HCT116 (cell line): ENCODE measurements at regions not wholly inside any gene's neighbourhood (a gene's known extent, or its start where the extent isn't known, plus 50 kb on each side); places are given as distances from the start of the nearest gene placed in this dataset.

ENCODE experiments used
- ATAC-seq: fragments of 200-7000 bp; cut with Tn5 transposase; 2 replicates; pipeline ENCODE4 v1.9.1; 2020; ENCODE audit warnings: mild to moderate bottlenecking, moderate library complexity
- BruUV-seq: library from RNA; stranded (reverse); fragments of 400-500 nt; replicated peaks from 2 replicates; lab custom pipeline; 2021; lab: Mats Ljungman, UMichigan
- CTCF ChIA-PET: fragments of 300-600 bp; sonication (Branson Sonifier 250); formaldehyde crosslinking; loops from one replicate; lab custom pipeline; 2021; ENCODE audit warnings: antibody characterized with exemption; lab: Charles Lee
- POLR2A ChIA-PET: fragments of 300-600, 350-600 bp; sonication (Branson Sonifier 250); formaldehyde crosslinking; loops from one replicate; lab custom pipeline; 2021; ENCODE audit warnings: antibody characterized with exemption; lab: Charles Lee
- RAD21 ChIA-PET, 2 experiments: fragments of 300-600 bp; sonication (Branson Sonifier 250); formaldehyde crosslinking; loops; one replicate each; lab custom pipeline; 2023; ENCODE audit warnings: low total read pairs in 2 of 2; ENCODE audit not compliant: uncharacterized antibody in 2 of 2, unreplicated experiment in 2 of 2, low non-redundant PET in 1 of 2; lab: Charles Lee
- DNase-seq: peaks from one replicate; pipeline ENCODE4 v3.0.0-alpha.2; 2010; ENCODE audit warnings: low read depth, low spot score
- H2AFZ ChIP-seq: fragments of 200-600 bp; shearing (Covaris generic), sonication (generic); 2 replicates; pipeline ENCODE4 v1.6.1; 2017; ENCODE audit warnings: low read depth, mixed run types, mixed read lengths, antibody characterized with exemption, low read length; ENCODE audit not compliant: poor library complexity, severe bottlenecking
- H3K27ac ChIP-seq: 2 replicates; pipeline ENCODE4 v1.5.1; 2012; ENCODE audit warnings: low read depth, low read length
- H3K27me3 ChIP-seq: fragments of 200-600 bp; sonication (generic); 2 replicates; pipeline ENCODE4 v1.6.1; 2016; ENCODE audit warnings: mixed run types, low read length, mixed read lengths; ENCODE audit not compliant: insufficient read depth
- H3K36me3 ChIP-seq, 2 experiments: fragments of 200-500 bp in 1 of 2; fragments of 200-600 bp in 1 of 2; sonication (Bioruptor generic) in 1 of 2; sonication (generic) in 1 of 2; 2 replicates each; pipeline versions ENCODE4 v1.5.1 to v1.6.1; 2014 to 2016; ENCODE audit warnings: low read length in 2 of 2, inconsistent platforms in 1 of 2, mixed read lengths in 1 of 2, mixed run types in 1 of 2; ENCODE audit not compliant: insufficient read depth in 2 of 2, control insufficient read depth in 1 of 2
- H3K4me1 ChIP-seq, 2 experiments: fragments of 200-600 bp in 1 of 2; sonication (generic) in 1 of 2; 2 replicates each; pipeline versions ENCODE4 v1.5.1 to v1.6.1; 2012 to 2017; ENCODE audit warnings: low read length in 2 of 2, inconsistent platforms in 1 of 2, mild to moderate bottlenecking in 1 of 2, mixed read lengths in 1 of 2, mixed run types in 1 of 2, moderate library complexity in 1 of 2; ENCODE audit not compliant: insufficient read depth in 2 of 2, control insufficient read depth in 1 of 2
- H3K4me2 ChIP-seq: fragments of 200-600 bp; sonication (generic); 2 replicates; pipeline ENCODE4 v1.6.1; 2017; ENCODE audit warnings: mixed run types, low read length, mixed read lengths
- H3K4me3 ChIP-seq, 2 experiments: fragments of 200-600 bp in 1 of 2; sonication (generic) in 1 of 2; replicated peaks in 1 of 2; 2 replicates each; pipeline ENCODE4 v1.5.1; 2011 to 2016; ENCODE audit warnings: low read length in 2 of 2, control low read depth in 1 of 2, low read depth in 1 of 2, mild to moderate bottlenecking in 1 of 2, mixed read lengths in 1 of 2, mixed run types in 1 of 2
- H3K79me2 ChIP-seq: fragments of 200-600 bp; sonication (generic); 2 replicates; pipeline ENCODE4 v1.6.1; 2017; ENCODE audit warnings: mild to moderate bottlenecking, mixed run types, low read length, moderate library complexity, mixed read lengths; ENCODE audit not compliant: insufficient read depth
- H3K9ac ChIP-seq: fragments of 200-600 bp; sonication (generic); 2 replicates; pipeline ENCODE4 v1.6.1; 2016; ENCODE audit warnings: low read length, mixed read lengths
- H3K9me2 ChIP-seq: fragments of 200-600 bp; sonication (generic), shearing (Covaris generic); 2 replicates; pipeline ENCODE4 v1.6.1; 2017; ENCODE audit warnings: mixed run types, mild to moderate bottlenecking, moderate library complexity; ENCODE audit not compliant: insufficient read depth
- H3K9me3 ChIP-seq, 2 experiments: fragments of 200-500 bp in 1 of 2; fragments of 200-600 bp in 1 of 2; sonication (Bioruptor generic) in 1 of 2; sonication (generic) in 1 of 2; 2 replicates each; pipeline ENCODE4 v1.6.1; 2014 to 2017; ENCODE audit warnings: low read length in 2 of 2, mixed read lengths in 2 of 2, inconsistent platforms in 1 of 2, low read depth in 1 of 2, mild to moderate bottlenecking in 1 of 2, mixed run types in 1 of 2, moderate library complexity in 1 of 2; ENCODE audit not compliant: control insufficient read depth in 1 of 2, insufficient read depth in 1 of 2
- H4K20me1 ChIP-seq: fragments of 200-600 bp; sonication (generic), shearing (Covaris generic); 2 replicates; pipeline ENCODE4 v1.6.1; 2017; ENCODE audit warnings: mixed run types, mild to moderate bottlenecking, moderate library complexity; ENCODE audit not compliant: insufficient read depth
- ELF1 ChIP-seq: IDR thresholded peaks from 2 replicates; pipeline ENCODE4 v1.6.1; 2012; ENCODE audit warnings: low read depth, borderline replicate concordance
- POLR2AphosphoS5 ChIP-seq: IDR thresholded peaks from 2 replicates; pipeline ENCODE4 v1.6.1; 2011; ENCODE audit warnings: mild to moderate bottlenecking, low read depth, low read length, moderate library complexity
- SIN3A ChIP-seq: IDR thresholded peaks from 2 replicates; pipeline ENCODE4 v1.6.1; 2012; ENCODE audit warnings: low read depth
- SP1 ChIP-seq: IDR thresholded peaks from 2 replicates; pipeline ENCODE4 v1.6.1; 2012; ENCODE audit warnings: low read depth
- ZFX ChIP-seq: fragments of 450-650 bp; IDR thresholded peaks from 2 replicates; pipeline ENCODE4 v1.6.1; 2017
- intact Hi-C: fragments of 100-400 bp; cut with micrococcal nuclease; formaldehyde crosslinking; loops from 2 replicates; pipeline ENCODE4 v1.10.0; 2022
- TF ChIP-seq, protein P1 (sequence below), 3 experiments: fragments of 200-600 bp in 1 of 3; sonication (generic) in 1 of 3; IDR thresholded peaks in 2 of 3; conservative IDR thresholded peaks in 1 of 3; 2 replicates each; pipeline ENCODE4 v1.5.1; 2012 to 2017; ENCODE audit warnings: low read depth in 2 of 3, low read length in 2 of 3, antibody characterized with exemption in 1 of 3, borderline replicate concordance in 1 of 3, control low read depth in 1 of 3, mild to moderate bottlenecking in 1 of 3, mixed read lengths in 1 of 3, mixed run types in 1 of 3, moderate library complexity in 1 of 3; ENCODE audit not compliant: insufficient read depth in 1 of 3
- TF ChIP-seq, protein P2 (sequence below): IDR thresholded peaks from 2 replicates; pipeline ENCODE4 v1.6.1; 2012

DNA sequence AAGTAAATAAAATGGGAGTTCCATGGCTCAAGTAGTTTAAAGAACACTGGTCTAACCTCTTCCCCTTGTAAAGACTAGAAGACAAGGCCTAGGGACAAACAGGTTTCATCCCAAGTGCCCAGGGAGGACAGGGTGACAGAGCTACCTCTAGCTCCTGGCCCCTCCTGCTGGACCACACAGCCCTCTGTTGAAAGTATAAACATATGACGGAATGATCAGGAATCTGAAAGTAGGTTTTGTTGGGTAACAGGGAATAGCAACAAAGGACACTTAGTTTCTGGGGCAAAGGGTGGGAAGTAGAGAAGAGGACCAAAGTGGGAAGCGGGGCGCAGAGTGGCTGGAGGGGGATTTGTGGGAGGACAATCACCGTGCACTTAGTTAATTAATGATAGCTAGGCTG lies 67.0 kb upstream of the DAB2IP start:
- ATAC-seq: no peak

DNA sequence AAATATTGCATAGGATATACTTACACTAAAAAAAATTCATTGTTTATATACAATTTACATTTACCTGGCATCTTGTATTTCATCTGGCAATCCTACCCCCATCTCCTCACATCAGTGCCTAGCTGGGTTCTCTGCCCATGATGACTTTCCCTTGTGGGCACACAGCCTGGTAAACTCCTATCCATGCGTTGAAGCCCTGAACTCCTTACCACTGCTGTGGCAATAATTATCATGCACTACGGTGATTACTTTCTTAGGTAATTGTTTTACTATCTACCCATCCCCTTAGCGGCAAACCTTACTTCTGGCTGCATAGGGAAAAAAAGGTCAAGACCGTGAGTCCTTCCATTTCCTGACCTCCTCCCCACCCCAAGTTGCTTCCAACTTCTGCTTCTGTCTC lies 63.6 kb upstream of the DAB2IP start:
- CTCF ChIA-PET: no interaction called here
- Histone ChIP-seq H3K4me3 (no peak overlapping the region), H3K9me2 (no peaks in the 10 kb centered on the region), H3K36me3 (no peaks in the 10 kb centered on the region), H3K9me3 (no peaks in the 10 kb centered on the region), H3K4me2 (no peak overlapping the region), H3K27me3 (peaks cover 19% of the 10 kb centered on the region; the same call in 1 of the 2 replicates), H3K9ac (no peak overlapping the region), H2AFZ (no peak overlapping the region), H3K27ac (no peak overlapping the region), H3K4me1 (no peaks in the 10 kb centered on the region), H3K79me2 (no peaks in the 10 kb centered on the region), H4K20me1 (no peaks in the 10 kb centered on the region)
- POLR2A ChIA-PET: no interaction called here
- intact Hi-C loops: no loop called here
- RAD21 ChIA-PET: no interaction called here
- TF ChIP-seq, protein P1, sequence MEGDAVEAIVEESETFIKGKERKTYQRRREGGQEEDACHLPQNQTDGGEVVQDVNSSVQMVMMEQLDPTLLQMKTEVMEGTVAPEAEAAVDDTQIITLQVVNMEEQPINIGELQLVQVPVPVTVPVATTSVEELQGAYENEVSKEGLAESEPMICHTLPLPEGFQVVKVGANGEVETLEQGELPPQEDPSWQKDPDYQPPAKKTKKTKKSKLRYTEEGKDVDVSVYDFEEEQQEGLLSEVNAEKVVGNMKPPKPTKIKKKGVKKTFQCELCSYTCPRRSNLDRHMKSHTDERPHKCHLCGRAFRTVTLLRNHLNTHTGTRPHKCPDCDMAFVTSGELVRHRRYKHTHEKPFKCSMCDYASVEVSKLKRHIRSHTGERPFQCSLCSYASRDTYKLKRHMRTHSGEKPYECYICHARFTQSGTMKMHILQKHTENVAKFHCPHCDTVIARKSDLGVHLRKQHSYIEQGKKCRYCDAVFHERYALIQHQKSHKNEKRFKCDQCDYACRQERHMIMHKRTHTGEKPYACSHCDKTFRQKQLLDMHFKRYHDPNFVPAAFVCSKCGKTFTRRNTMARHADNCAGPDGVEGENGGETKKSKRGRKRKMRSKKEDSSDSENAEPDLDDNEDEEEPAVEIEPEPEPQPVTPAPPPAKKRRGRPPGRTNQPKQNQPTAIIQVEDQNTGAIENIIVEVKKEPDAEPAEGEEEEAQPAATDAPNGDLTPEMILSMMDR (IDR thresholded peaks at IDR 0.05 in 2 of 3, conservative IDR thresholded peaks at IDR 0.05 in 1 of 3; ENCODE audit: borderline replicate concordance in 1 of 3, insufficient read depth in 1 of 3, low read depth in 2 of 3, low read length in 2 of 3): no peak
- TF ChIP-seq, protein P2, sequence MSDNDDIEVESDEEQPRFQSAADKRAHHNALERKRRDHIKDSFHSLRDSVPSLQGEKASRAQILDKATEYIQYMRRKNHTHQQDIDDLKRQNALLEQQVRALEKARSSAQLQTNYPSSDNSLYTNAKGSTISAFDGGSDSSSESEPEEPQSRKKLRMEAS: no peak
- no peak for TF ChIP-seq ELF1
- DNase-seq (no peak), ATAC-seq (no peak)
- BruUV-seq: no TSS peak

More for the DNA sequence above, 67.0 kb upstream of the DAB2IP start:
- Histone ChIP-seq H3K9ac (no peak overlapping the region), H3K27me3 (peaks cover 13% of the 10 kb centered on the region; the same call in 1 of the 2 replicates), H3K4me2 (no peak overlapping the region), H3K9me3 (no peaks in the 10 kb centered on the region), H4K20me1 (no peaks in the 10 kb centered on the region), H3K27ac (no peak overlapping the region), H3K4me1 (no peaks in the 10 kb centered on the region), H3K9me2 (no peaks in the 10 kb centered on the region), H3K4me3 (no peak overlapping the region), H3K79me2 (no peaks in the 10 kb centered on the region), H3K36me3 (no peaks in the 10 kb centered on the region), H2AFZ (no peak overlapping the region)
- no peak for TF ChIP-seq SP1
- TF ChIP-seq SIN3A: no peak
- no peak for TF ChIP-seq POLR2AphosphoS5
- no peak for TF ChIP-seq ZFX
- DNase-seq: no peak
- ChIA-PET CTCF (no interaction called here), RAD21 (no interaction called here), POLR2A (interaction anchor here (1.2 kb wide), 1 partner anchor 14 kb away, joined by 3 read pairs; no protein-coding TSS in a partner anchor)
- intact Hi-C loops: no loop called here
- no TSS peak for BruUV-seq
